ENCODE measurements at regions not wholly inside any gene's neighbourhood (a gene's known extent, or its start where the extent isn't known, plus 50 kb on each side); places are given as distances from the start of the nearest gene placed in this dataset.
"Not testable (repeated sequence)": the region's sequence is repeated elsewhere in the genome, so short reads cannot be mapped to it uniquely, and the experiment has no call there.

- TF ChIP-seq YY1 (IDR thresholded peaks at IDR 0.05; ENCODE audit: low read depth, low read length); EGR1 (IDR thresholded peaks at IDR 0.05; ENCODE audit: borderline replicate concordance, low read depth, low read length); ASH2L (IDR thresholded peaks at IDR 0.05; ENCODE audit: low read length); CTCF (IDR thresholded peaks at IDR 0.05; ENCODE audit: control extremely low read depth in 1 of 3, insufficient read depth in 1 of 3, low read depth in 1 of 3, low read length in 3 of 3); POLR2A (IDR thresholded peaks at IDR 0.05; ENCODE audit: control extremely low read depth in 1 of 2, low read depth in 2 of 2, low read length in 2 of 2); POLR2AphosphoS5 (IDR thresholded peaks at IDR 0.05; ENCODE audit: low read depth, low read length); TBP (IDR thresholded peaks at IDR 0.05; ENCODE audit: low read depth, low read length); EZH2 (IDR thresholded peaks at IDR 0.05; ENCODE audit: low read depth, low read length, severe bottlenecking); GABPA (IDR thresholded peaks at IDR 0.05; ENCODE audit: borderline replicate concordance, insufficient read depth, low read length); BCL11A (IDR thresholded peaks at IDR 0.05; ENCODE audit: low read depth in 2 of 2, low read length in 2 of 2); TCF12 (IDR thresholded peaks at IDR 0.05; ENCODE audit: low read depth, low read length): not testable (repeated sequence)
Measured at GRCh38 chr2:89610207-89610926, 918.9 kb downstream of the RPIA start.
